A673 (cell line): ENCODE measurements at regions not wholly inside any gene's neighbourhood (a gene's known extent, or its start where the extent isn't known, plus 50 kb on each side); places are given as distances from the start of the nearest gene placed in this dataset.

Source experiments
- EZH2 ChIP-seq: fragments of 200-600 bp; sonication (generic); IDR thresholded peaks from 2 replicates; pipeline ENCODE4 v1.6.1; 2017; ENCODE audit warnings: borderline replicate concordance, low read depth, mild to moderate bottlenecking, mixed read lengths, antibody characterized with exemption, low read length; ENCODE audit not compliant: poor library complexity, severe bottlenecking
- TF ChIP-seq, protein P1 (sequence below): fragments of 300-800, 200-600 bp; sonication (generic); conservative IDR thresholded peaks from 2 replicates; pipeline ENCODE4 v1.5.1; 2017; ENCODE audit warnings: low read depth, mild to moderate bottlenecking, antibody characterized with exemption, low read length, moderate library complexity, mixed read lengths

DNA sequence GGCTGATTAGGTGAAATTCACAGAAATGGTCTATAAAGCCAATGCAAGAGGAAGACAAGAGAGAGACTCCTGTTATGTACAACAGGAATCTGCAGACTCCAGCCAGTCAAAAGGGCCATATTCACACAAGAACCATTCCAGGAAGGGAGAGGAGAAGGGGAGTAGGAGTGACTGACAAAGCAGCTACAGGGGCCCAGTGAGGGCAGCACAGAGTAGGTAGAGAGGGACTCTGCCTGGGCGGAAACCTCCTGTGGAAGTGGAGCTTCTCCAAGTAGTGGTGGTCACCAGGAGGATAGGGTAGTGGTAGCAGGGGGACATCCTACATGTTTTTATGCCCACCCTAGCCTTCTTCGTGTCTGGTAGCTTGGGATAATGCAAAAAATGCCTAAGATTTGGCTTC is 667.3 kb downstream of the ACTL7B start:
- TF ChIP-seq EZH2: no peak
- TF ChIP-seq, protein P1, sequence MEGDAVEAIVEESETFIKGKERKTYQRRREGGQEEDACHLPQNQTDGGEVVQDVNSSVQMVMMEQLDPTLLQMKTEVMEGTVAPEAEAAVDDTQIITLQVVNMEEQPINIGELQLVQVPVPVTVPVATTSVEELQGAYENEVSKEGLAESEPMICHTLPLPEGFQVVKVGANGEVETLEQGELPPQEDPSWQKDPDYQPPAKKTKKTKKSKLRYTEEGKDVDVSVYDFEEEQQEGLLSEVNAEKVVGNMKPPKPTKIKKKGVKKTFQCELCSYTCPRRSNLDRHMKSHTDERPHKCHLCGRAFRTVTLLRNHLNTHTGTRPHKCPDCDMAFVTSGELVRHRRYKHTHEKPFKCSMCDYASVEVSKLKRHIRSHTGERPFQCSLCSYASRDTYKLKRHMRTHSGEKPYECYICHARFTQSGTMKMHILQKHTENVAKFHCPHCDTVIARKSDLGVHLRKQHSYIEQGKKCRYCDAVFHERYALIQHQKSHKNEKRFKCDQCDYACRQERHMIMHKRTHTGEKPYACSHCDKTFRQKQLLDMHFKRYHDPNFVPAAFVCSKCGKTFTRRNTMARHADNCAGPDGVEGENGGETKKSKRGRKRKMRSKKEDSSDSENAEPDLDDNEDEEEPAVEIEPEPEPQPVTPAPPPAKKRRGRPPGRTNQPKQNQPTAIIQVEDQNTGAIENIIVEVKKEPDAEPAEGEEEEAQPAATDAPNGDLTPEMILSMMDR: no peak
